BE2C (cell line): ENCODE measurements at regions not wholly inside any gene's neighbourhood (a gene's known extent, or its start where the extent isn't known, plus 50 kb on each side); places are given as distances from the start of the nearest gene placed in this dataset.

Source experiments
- DNase-seq: peaks from one replicate; pipeline ENCODE4 v3.0.0-alpha.2; 2020
- H3K27me3 ChIP-seq: fragments of 250-450 bp; sonication (Bioruptor Pico); 2 replicates; pipeline ENCODE4 v1.5.1; 2020; ENCODE audit warnings: mild to moderate bottlenecking
- H3K36me3 ChIP-seq: fragments of 250-450 bp; sonication (Bioruptor Pico); 2 replicates; pipeline ENCODE4 v1.5.1; 2020; ENCODE audit warnings: mild to moderate bottlenecking
- H3K4me1 ChIP-seq: fragments of 250-450 bp; sonication (Bioruptor Pico); 2 replicates; pipeline ENCODE4 v1.5.1; 2020
- H3K4me3 ChIP-seq: 2 replicates; pipeline ENCODE4 v1.5.1; 2011; ENCODE audit warnings: low read depth, low read length
- H3K9me3 ChIP-seq: fragments of 250-450 bp; sonication (Bioruptor Pico); 2 replicates; pipeline ENCODE4 v1.5.1; 2020
- TF ChIP-seq, protein P1 (sequence below): IDR thresholded peaks from 2 replicates; pipeline ENCODE4 v1.5.1; 2012; ENCODE audit warnings: mild to moderate bottlenecking, low read depth, low read length

DNA sequence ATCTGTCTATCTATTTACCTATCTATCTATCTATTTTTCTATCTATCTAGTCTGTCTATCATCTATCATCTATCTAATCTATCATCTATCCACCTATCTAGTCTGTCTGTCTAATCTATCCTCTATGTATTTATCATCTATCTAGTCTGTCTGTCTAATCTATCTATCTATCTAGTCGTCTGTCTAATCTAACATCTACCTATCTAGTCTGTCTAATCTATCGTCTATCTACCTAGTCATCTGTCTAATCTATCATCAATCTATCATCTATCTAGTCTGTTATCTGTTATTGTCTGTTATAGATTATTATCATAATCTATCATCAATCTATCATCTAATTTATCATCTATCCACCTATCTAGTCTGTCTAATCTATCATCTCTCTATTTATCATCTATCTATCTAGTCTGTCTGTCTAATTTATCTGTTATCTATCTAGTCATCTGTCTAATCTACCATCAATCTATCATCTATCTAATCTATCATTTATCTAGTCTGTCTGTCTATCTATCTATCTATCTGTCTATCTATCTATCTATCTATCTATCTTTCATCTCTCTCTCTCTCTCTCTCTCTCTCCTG, 80.2 kb upstream of the ZNF618 start:
- DNase-seq: no peak
- TF ChIP-seq, protein P1, sequence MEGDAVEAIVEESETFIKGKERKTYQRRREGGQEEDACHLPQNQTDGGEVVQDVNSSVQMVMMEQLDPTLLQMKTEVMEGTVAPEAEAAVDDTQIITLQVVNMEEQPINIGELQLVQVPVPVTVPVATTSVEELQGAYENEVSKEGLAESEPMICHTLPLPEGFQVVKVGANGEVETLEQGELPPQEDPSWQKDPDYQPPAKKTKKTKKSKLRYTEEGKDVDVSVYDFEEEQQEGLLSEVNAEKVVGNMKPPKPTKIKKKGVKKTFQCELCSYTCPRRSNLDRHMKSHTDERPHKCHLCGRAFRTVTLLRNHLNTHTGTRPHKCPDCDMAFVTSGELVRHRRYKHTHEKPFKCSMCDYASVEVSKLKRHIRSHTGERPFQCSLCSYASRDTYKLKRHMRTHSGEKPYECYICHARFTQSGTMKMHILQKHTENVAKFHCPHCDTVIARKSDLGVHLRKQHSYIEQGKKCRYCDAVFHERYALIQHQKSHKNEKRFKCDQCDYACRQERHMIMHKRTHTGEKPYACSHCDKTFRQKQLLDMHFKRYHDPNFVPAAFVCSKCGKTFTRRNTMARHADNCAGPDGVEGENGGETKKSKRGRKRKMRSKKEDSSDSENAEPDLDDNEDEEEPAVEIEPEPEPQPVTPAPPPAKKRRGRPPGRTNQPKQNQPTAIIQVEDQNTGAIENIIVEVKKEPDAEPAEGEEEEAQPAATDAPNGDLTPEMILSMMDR: no peak
- Histone ChIP-seq H3K27me3 (no peaks in the 10 kb centered on the region), H3K4me1 (peaks cover 10% of the 10 kb centered on the region; the same call in 1 of the 2 replicates), H3K36me3 (no peaks in the 10 kb centered on the region), H3K4me3 (no peak overlapping the region), H3K9me3 (no peaks in the 10 kb centered on the region)

DNA sequence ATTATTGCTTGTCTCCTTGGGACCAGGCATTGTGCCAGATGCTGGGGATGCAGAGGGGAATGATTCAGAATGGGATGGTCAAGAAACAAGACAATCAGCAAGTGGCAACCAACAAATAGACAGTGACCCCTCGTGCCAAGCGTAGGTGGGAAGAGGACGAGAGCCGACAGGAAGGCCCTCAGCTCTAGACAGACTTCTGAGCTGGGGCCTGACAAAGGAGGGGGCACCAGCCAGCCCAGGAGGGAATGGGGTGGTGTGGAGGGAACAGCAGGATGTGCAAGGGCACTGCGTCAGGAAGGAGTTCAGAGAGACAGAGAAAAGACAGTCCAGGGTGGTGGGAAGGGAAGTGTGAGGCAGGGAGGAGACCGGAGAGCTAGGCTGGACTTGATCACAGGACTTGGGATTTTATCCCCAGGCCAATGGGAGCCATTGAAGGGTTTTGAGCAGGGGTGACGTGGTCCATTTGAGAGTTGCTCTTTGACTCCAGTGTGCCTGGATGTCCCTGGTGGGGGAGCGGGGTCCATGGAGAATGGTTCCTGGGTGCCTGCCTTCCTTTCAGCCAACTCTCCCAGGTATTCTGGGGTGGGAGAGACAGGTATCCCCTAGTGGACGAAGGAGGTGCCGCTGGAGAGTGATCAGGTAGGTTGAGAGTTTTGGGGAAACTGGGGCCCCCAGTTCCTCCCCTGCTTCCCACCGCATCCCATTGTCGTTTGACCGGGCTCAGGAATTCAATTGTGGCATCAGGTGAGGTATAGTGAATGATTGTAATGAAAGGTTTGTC, 79.3 kb upstream of the ZNF618 start:
- Histone ChIP-seq H3K27me3 (no peaks in the 10 kb centered on the region), H3K4me1 (peaks cover 10% of the 10 kb centered on the region; the same call in 1 of the 2 replicates), H3K36me3 (no peaks in the 10 kb centered on the region), H3K9me3 (no peaks in the 10 kb centered on the region), H3K4me3 (no peak overlapping the region)
- TF ChIP-seq, protein P1: no peak
- no peak for DNase-seq

DNA sequence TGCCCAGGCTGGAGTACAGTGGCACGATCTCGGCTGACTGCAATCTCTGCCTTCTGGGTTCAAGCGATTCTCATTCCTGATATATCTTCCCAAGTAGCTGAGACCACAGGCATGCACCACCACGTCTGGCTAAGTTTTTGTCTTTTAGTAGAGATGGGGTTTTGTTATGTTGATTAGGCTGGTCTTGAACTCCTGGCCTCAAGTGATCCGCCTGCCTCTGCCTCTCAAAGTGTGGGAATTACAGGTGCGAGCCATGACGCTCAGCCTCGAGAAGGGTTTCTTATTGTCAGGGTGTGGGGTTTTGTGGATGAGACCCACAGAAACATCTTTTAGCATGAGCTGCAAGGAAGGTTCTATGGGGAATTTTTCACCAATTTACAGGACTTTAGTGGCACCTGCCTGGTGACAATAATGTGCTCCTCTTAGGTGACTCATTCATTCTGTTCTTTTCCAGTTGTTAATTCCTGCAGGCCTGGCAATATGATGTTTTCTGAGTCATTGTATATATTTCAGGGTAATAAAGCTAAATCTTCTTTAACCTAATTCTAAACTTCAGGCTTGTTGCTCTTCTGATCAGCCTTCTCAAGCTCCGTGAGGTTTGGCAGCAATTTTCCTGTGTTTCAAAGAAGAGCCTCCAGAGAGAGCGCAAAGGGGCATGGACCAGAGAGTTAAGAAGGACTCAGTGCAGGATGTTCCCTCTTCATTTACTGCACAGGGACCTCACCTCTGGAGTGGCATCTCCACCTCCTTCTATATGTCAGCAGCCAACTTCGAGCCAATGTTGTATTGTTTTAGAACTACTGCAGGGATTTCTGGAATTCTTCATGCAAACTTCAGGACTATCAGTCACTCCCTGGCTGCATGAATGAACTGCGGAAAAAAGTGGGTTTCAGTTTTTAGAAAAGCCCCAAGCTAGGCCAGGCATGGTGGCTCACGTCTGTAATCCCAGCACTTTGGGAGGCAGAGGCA, 77.8 kb upstream of the ZNF618 start:
- no peaks in the 10 kb centered on the region for H3K27me3 ChIP-seq
- TF ChIP-seq, protein P1: no peak
- peaks cover 10% of the 10 kb centered on the region; the same call in 1 of the 2 replicates for H3K4me1 ChIP-seq
- H3K9me3 ChIP-seq: no peaks in the 10 kb centered on the region
- no peak overlapping the region for H3K4me3 ChIP-seq
- DNase-seq: no peak
- no peaks in the 10 kb centered on the region for H3K36me3 ChIP-seq

DNA sequence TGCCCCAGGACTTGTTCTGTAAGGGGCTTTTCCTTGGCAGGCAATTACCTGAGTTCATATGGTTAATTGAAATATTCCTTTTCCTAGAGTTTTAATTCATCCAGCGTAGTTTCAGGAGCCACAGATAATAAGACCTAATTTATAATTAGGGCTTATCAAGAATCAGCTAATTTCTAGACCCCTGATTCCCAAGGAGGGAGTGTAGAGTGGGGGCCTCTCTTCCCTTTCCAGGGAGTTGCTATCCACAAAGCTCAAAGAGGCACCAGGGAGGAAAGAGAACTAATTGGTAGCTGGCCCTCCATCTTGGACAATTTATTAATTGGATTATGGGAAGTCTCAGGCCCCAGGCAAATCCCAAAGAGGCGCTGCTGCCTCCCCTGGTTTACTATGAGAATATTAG, 75.8 kb upstream of the ZNF618 start:
- Histone ChIP-seq H3K4me1 (peaks cover 10% of the 10 kb centered on the region; the same call in 1 of the 2 replicates), H3K36me3 (no peaks in the 10 kb centered on the region), H3K4me3 (no peak overlapping the region), H3K9me3 (no peaks in the 10 kb centered on the region), H3K27me3 (no peaks in the 10 kb centered on the region)
- DNase-seq: no peak
- TF ChIP-seq, protein P1: no peak

DNA sequence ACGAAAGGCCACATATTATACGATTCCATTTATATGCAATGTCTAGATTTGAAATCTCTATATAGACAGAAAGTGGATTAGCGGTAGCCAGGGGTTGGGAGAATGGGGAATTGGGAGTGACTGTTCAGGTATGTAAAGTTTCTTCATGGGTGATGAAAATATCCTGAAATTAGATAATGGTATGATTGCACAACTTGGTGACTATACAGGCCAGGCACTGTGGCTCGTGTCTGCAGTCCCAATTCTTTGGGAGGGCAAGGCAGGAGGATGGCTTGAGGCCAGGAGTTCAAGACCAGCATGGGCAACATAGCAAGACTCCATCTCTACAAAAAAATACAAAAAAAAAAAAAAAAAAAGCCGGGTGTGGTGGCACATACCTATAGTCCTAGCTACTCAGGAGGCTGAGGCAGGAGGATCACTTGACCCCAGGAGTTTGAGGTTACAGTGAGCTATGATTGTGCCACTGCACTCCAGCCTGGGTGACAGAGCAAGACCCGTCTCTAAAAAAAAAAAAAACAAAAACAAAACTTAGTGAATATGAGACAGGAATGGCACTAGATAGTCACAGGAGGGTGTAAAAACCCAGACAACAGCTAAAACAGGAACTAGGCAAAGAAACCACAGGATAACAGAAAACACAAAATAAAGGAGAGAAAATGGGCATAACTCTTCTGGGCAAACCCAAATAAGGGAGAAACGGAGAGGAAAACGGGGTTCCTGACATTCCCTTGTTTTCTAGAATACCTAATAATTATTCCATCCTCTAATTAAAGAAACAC, 72.1 kb upstream of the ZNF618 start:
- Histone ChIP-seq H3K4me1 (peaks cover 14% of the 10 kb centered on the region), H3K27me3 (no peaks in the 10 kb centered on the region), H3K9me3 (no peaks in the 10 kb centered on the region), H3K4me3 (no peak overlapping the region), H3K36me3 (no peaks in the 10 kb centered on the region)
- TF ChIP-seq, protein P1: no peak
- no peak for DNase-seq
